ENCODE measurements at regions not wholly inside any gene's neighbourhood (a gene's known extent, or its start where the extent isn't known, plus 50 kb on each side); places are given as distances from the start of the nearest gene placed in this dataset.

GRCh38 chr9:105144076-105144475 is 100.4 kb upstream of the SLC44A1 start:
- DNase-seq, result no peak
- CTCF ChIA-PET, result no interaction called here
- Mint-ChIP-seq H3K36me3 (ENCODE audit: insufficient read depth, unreplicated experiment) (peaks cover 5% of the 10 kb centered on the region), H3K27ac (ENCODE audit: unreplicated experiment) (no peak overlapping the region), H3K4me3 (ENCODE audit: low read depth, unreplicated experiment) (no peak overlapping the region), H3K27me3 (ENCODE audit: unreplicated experiment) (no peaks in the 10 kb centered on the region), H3K9me3 (ENCODE audit: low read depth, unreplicated experiment) (no peaks in the 10 kb centered on the region), H3K4me1 (ENCODE audit: low read depth, unreplicated experiment) (no peaks in the 10 kb centered on the region)
- intact Hi-C loops (cut with micrococcal nuclease; ENCODE audit: unreplicated experiment), result no loop called here
- TF ChIP-seq CTCF (IDR thresholded peaks at IDR 0.05; ENCODE audit: unreplicated experiment), result no peak
- no TSS peak for BruUV-seq (replicated peaks)

DNA sequence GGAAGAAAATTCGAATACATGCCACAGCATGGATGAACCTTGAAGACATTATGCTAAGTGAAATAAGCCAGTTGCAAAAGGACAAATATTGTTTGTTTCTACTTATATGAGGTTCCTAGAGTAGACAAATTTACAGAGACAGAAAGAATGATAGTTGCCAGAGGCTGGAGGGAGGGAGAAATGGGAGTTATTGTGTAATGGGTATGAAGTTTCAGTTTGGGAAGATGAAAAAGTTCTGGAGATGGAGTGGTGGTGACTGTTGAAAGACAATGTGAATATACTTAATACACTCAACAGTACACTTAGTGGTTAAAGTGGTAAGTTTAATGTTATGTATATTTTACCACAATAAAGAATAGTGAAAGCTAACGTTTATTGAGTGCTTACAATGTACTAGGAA is 99.6 kb upstream of the SLC44A1 start:
- TF ChIP-seq CTCF (IDR thresholded peaks at IDR 0.05; ENCODE audit: unreplicated experiment), result no peak
- intact Hi-C loops (cut with micrococcal nuclease; ENCODE audit: unreplicated experiment), result no loop called here
- CTCF ChIA-PET, result no interaction called here

DNA sequence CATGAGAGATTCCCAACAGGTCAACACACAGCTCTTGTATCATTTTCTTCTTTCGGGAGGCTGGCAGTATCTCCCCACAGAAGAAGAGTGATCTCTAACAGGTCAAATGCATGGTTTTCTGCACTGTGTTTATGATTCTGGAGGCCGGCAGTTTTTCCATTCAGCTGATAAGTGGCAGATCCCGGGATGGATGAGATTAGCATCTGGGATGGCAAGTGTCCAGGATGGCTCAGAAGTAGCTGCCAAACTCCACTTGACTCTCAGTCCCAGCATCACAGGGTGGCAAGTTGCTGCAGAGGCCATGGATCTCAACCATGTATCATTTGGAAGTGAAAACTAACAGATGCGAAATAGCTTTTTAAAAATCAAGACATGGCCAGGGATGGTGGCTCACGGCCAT is 97.8 kb upstream of the SLC44A1 start:
- Mint-ChIP-seq H3K4me1 (ENCODE audit: low read depth, unreplicated experiment) (peaks cover 13% of the 10 kb centered on the region), H3K27ac (ENCODE audit: unreplicated experiment) (no peak overlapping the region), H3K9me3 (ENCODE audit: low read depth, unreplicated experiment) (no peaks in the 10 kb centered on the region), H3K4me3 (ENCODE audit: low read depth, unreplicated experiment) (no peak overlapping the region), H3K27me3 (ENCODE audit: unreplicated experiment) (no peaks in the 10 kb centered on the region), H3K36me3 (ENCODE audit: insufficient read depth, unreplicated experiment) (peaks cover 5% of the 10 kb centered on the region)
- BruUV-seq (replicated peaks), result no TSS peak
- intact Hi-C loops (cut with micrococcal nuclease; ENCODE audit: unreplicated experiment), result no loop called here
- TF ChIP-seq CTCF (IDR thresholded peaks at IDR 0.05; ENCODE audit: unreplicated experiment), result no peak
- DNase-seq, result no peak
- CTCF ChIA-PET, result no interaction called here

More for the DNA sequence above, 99.6 kb upstream of the SLC44A1 start:
- no peaks in the 10 kb centered on the region for H3K4me1 Mint-ChIP-seq (ENCODE audit: low read depth, unreplicated experiment)
- DNase-seq, result no peak
- no peak overlapping the region for H3K27ac Mint-ChIP-seq (ENCODE audit: unreplicated experiment)
- peaks cover 5% of the 10 kb centered on the region for H3K36me3 Mint-ChIP-seq (ENCODE audit: insufficient read depth, unreplicated experiment)
- H3K4me3 Mint-ChIP-seq (ENCODE audit: low read depth, unreplicated experiment), result no peak overlapping the region
- no TSS peak for BruUV-seq (replicated peaks)
- no peaks in the 10 kb centered on the region for H3K9me3 Mint-ChIP-seq (ENCODE audit: low read depth, unreplicated experiment)
- H3K27me3 Mint-ChIP-seq (ENCODE audit: unreplicated experiment), result no peaks in the 10 kb centered on the region

GRCh38 chr9:105147110-105147871 is 97.2 kb upstream of the SLC44A1 start:
- H3K27me3 Mint-ChIP-seq (ENCODE audit: unreplicated experiment), result no peaks in the 10 kb centered on the region
- no TSS peak for BruUV-seq (replicated peaks)
- no peak for TF ChIP-seq CTCF (IDR thresholded peaks at IDR 0.05; ENCODE audit: unreplicated experiment)
- CTCF ChIA-PET, result no interaction called here
- no peak overlapping the region for H3K4me3 Mint-ChIP-seq (ENCODE audit: low read depth, unreplicated experiment)
- intact Hi-C loops (cut with micrococcal nuclease; ENCODE audit: unreplicated experiment), result no loop called here
- H3K9me3 Mint-ChIP-seq (ENCODE audit: low read depth, unreplicated experiment), result no peaks in the 10 kb centered on the region
- peaks cover 5% of the 10 kb centered on the region for H3K36me3 Mint-ChIP-seq (ENCODE audit: insufficient read depth, unreplicated experiment)
- H3K27ac Mint-ChIP-seq (ENCODE audit: unreplicated experiment), result no peak overlapping the region
- DNase-seq, result no peak
- H3K4me1 Mint-ChIP-seq (ENCODE audit: low read depth, unreplicated experiment), result peaks cover 13% of the 10 kb centered on the region
